Right lobe of liver (tissue), 6 donors: ENCODE measurements at regions not wholly inside any gene's neighbourhood (a gene's known extent, or its start where the extent isn't known, plus 50 kb on each side); places are given as distances from the start of the nearest gene placed in this dataset.
"Not testable (repeated sequence)": the region's sequence is repeated elsewhere in the genome, so short reads cannot be mapped to it uniquely, and the experiment has no call there.

Source experiments
- ATAC-seq, 4 donors: fragments of 200-7000 bp; cut with Tn5 transposase; one replicate each; pipeline ENCODE4 v1.9.1; 2020; ENCODE audit warnings: mild to moderate bottlenecking in 4 of 4, moderate library complexity in 4 of 4
- DNase-seq, 3 donors: peaks; one replicate each; pipeline ENCODE4 v3.0.0-alpha.2; 2020
- H3K27ac ChIP-seq, 3 donors: fragments of 200-600 bp; one replicate each; pipeline ENCODE4 v1.8.0; 2022
- H3K27me3 ChIP-seq, 2 donors: fragments of 200-600 bp; one replicate each; pipeline ENCODE4 v1.8.0; 2022
- H3K36me3 ChIP-seq, 4 donors: fragments of 200-600 bp; sonication (generic) in 1 of 4; one replicate each; pipeline versions ENCODE4 v1.5.1 to v1.8.0; 2017 to 2022; ENCODE audit warnings: control low read depth in 1 of 4
- H3K4me1 ChIP-seq, 4 donors: fragments of 200-600 bp; sonication (generic) in 1 of 4; one replicate each; pipeline versions ENCODE4 v1.5.1 to v1.8.0; 2017 to 2022; ENCODE audit warnings: control low read depth in 1 of 4
- H3K4me3 ChIP-seq, 3 donors: fragments of 200-600 bp; one replicate each; pipeline ENCODE4 v1.8.0; 2022
- H3K9me3 ChIP-seq, 4 donors: fragments of 200-600 bp; sonication (generic) in 1 of 4; one replicate each; pipeline versions ENCODE4 v1.5.1 to v1.8.0; 2017 to 2022; ENCODE audit warnings: control low read depth in 1 of 4
- CTCF ChIP-seq, 4 donors: fragments of 200-600 bp in 3 of 4; fragments of 450-650 bp in 1 of 4; IDR thresholded peaks; one replicate each; pipeline versions ENCODE4 v1.5.1 to v1.8.0; 2016 to 2022; ENCODE audit warnings: antibody characterized with exemption in 4 of 4, mild to moderate bottlenecking in 2 of 4
- POLR2A ChIP-seq: fragments of 450-650 bp; IDR thresholded peaks from one replicate; pipeline ENCODE4 v1.6.1; 2017; ENCODE audit warnings: antibody characterized with exemption, mild to moderate bottlenecking
- WGBS: methylation state at CpG from one replicate; pipeline ENCODE4 v1.1.6; 2018; ENCODE audit warnings: low coverage, low lambda C conversion rate; ENCODE audit not compliant: insufficient coverage; ENCODE audit errors: missing lambda C conversion rate; 5-methylcytosine and 5-hydroxymethylcytosine counted together
- intact Hi-C, 2 donors: fragments of 100-400 bp; cut with DNase I; formaldehyde crosslinking; loops; one replicate each; pipeline versions ENCODE4 v1.11.2 to v1.14.1; 2022
- donor health status: DM: no; HTN: yes; CAD: no.
- donor health status: DM: no; HTN: no; CAD: no.
- donor health status: DM: no; HTN: no; CAD: no.
- donor health status: DM: no; HTN: yes; CAD: no.
- donor health status: DM: no; HTN: yes; CAD: no.

DNA sequence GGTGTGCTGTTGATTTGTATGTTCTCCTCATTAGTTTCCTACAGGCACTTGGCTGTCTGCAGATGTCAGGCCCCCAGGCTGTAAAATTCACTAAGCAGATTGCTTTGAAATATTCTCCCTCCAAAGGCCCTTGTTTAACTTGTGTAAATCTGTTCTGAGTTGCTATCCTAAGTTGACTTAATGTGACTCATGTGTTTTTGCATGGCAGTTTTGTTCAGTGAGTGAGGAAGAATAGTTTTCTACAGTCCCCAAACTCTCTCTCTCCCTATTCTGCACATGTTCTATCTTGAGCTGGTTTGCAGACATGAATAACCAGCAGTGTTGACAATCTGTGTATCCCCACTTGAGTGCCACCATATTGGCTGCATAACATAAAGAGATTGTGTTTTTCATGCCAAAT lies 1005.4 kb upstream of the DDX18 start:
- no peak overlapping the region for H3K27ac ChIP-seq
- ATAC-seq (no peak), DNase-seq (no peak)
- no peak overlapping the region for H3K4me3 ChIP-seq
- H3K9me3 ChIP-seq: no peaks in the 10 kb centered on the region
- H3K27me3 ChIP-seq: no peaks in the 10 kb centered on the region
- intact Hi-C loops: no loop called here
- H3K4me1 ChIP-seq: no peaks in the 10 kb centered on the region
- H3K36me3 ChIP-seq: no peaks in the 10 kb centered on the region
- no peak for TF ChIP-seq CTCF (IDR thresholded peaks at IDR 0.05)
- TF ChIP-seq POLR2A: no peak

DNA sequence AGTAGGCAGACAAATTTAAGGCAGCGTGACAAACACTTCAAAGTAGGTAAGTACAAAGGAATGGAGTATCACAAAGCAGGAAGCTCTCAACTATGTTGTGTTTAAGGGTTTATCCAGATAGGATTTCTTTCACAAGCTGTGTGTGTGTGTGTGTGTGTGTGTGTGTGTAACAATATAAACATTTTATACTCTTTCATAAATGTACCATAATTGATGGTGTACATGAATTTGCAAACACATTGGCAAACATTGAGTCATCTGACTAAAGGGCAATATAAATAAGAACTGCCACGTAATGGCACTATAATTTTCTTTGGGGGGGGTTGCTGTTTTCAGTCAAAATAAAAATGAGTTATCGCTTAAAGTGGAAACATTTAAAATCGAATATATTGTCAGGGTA lies 1004.4 kb upstream of the DDX18 start:
- Histone ChIP-seq H3K9me3 (no peaks in the 10 kb centered on the region), H3K36me3 (no peaks in the 10 kb centered on the region), H3K27ac (no peak overlapping the region), H3K4me3 (no peak overlapping the region), H3K4me1 (no peaks in the 10 kb centered on the region), H3K27me3 (no peaks in the 10 kb centered on the region)
- TF ChIP-seq CTCF (IDR thresholded peaks at IDR 0.05): no peak
- TF ChIP-seq POLR2A: no peak
- intact Hi-C loops: no loop called here
- DNase-seq: no peak
- no peak for ATAC-seq
- 62% methylated on average over 4 of the region's 4 CpGs for WGBS

- intact Hi-C loops: no loop called here
- TF ChIP-seq POLR2A: no peak
- no peak for TF ChIP-seq CTCF (IDR thresholded peaks at IDR 0.05)
- no peaks in the 10 kb centered on the region for H3K4me1 ChIP-seq
- no peaks in the 10 kb centered on the region for H3K27me3 ChIP-seq
- DNase-seq: no peak
- H3K4me3 ChIP-seq: no peak overlapping the region
- 17% methylated on average over 1 of the region's 1 CpG for WGBS
- no peak overlapping the region for H3K27ac ChIP-seq
- H3K36me3 ChIP-seq: no peaks in the 10 kb centered on the region
- no peak for ATAC-seq
- H3K9me3 ChIP-seq: no peaks in the 10 kb centered on the region
Measured at GRCh38 chr2:116810645-116811044, 1003.8 kb upstream of the DDX18 start.

GRCh38 chr2:116819355-116819754 lies 995.1 kb upstream of the DDX18 start:
- no peaks in the 10 kb centered on the region for H3K4me1 ChIP-seq
- no peak overlapping the region for H3K4me3 ChIP-seq
- no peaks in the 10 kb centered on the region for H3K9me3 ChIP-seq
- no peaks in the 10 kb centered on the region for H3K27me3 ChIP-seq
- ATAC-seq: no peak
- no peak overlapping the region for H3K27ac ChIP-seq
- DNase-seq: no peak
- intact Hi-C loops: no loop called here
- H3K36me3 ChIP-seq: no peaks in the 10 kb centered on the region
- no peak for TF ChIP-seq CTCF (IDR thresholded peaks at IDR 0.05)

DNA sequence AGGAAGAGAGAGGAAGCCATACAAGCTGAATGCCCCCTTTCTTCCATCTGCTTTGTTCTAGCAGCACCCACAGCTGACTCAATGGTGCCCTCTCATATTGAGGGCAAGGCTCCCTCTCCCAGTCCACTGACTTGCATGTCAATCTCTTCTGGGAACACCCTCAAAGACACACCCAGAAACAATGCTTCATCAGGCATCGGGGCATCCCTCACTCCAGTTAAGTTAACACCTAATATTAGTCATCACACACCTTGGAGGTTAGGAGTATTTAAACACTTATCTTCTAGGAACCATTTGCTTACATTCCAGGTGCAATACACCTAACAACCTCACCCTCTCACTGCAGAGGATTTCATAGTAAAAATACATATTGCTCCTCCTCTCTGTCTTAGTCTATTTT lies 993.5 kb upstream of the DDX18 start:
- Histone ChIP-seq H3K9me3 (no peaks in the 10 kb centered on the region), H3K27me3 (no peaks in the 10 kb centered on the region), H3K4me1 (no peaks in the 10 kb centered on the region), H3K27ac (no peak overlapping the region), H3K4me3 (no peak overlapping the region), H3K36me3 (no peaks in the 10 kb centered on the region)
- ATAC-seq (no peak), DNase-seq (no peak)
- intact Hi-C loops: no loop called here
- no peak for TF ChIP-seq POLR2A
- no peak for TF ChIP-seq CTCF (IDR thresholded peaks at IDR 0.05)
- WGBS: 90% methylated on average over 1 of the region's 1 CpG

DNA sequence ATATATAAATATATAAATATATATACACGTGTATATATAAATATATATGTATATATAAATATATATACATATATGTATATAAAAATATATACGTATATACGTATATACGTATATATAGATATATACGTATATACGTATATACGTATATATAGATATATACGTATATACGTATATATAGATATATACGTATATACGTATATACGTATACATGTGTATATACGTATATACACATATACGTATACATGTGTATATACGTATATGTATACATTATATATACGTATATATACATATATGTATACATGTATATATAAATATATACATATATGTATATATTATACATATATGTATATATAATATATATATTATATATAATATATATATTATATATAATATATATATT lies 984.9 kb upstream of the DDX18 start:
- WGBS: 72% methylated on average over 14 of the region's 16 CpGs
- H3K27me3 ChIP-seq, H3K27ac ChIP-seq, H3K4me3 ChIP-seq, H3K4me1 ChIP-seq, H3K36me3 ChIP-seq, DNase-seq, H3K9me3 ChIP-seq, ATAC-seq, intact Hi-C loops: not testable (repeated sequence)
